Brain microvascular endothelial cell (primary cell): ENCODE measurements at regions not wholly inside any gene's neighbourhood (a gene's known extent, or its start where the extent isn't known, plus 50 kb on each side); places are given as distances from the start of the nearest gene placed in this dataset.

Source experiments
- DNase-seq: peaks from one replicate; pipeline ENCODE4 v3.0.0-alpha.2; 2020
- H3K27ac ChIP-seq: fragments of 250-450 bp; sonication (Bioruptor Pico); 2 replicates; pipeline ENCODE4 v1.5.1; 2020; ENCODE audit warnings: mild to moderate bottlenecking, moderate library complexity
- H3K27me3 ChIP-seq: fragments of 250-450 bp; sonication (Bioruptor Pico); replicated peaks from 2 replicates; pipeline ENCODE4 v1.5.1; 2020; ENCODE audit warnings: mild to moderate bottlenecking
- H3K36me3 ChIP-seq: fragments of 250-450 bp; sonication (Bioruptor Pico); replicated peaks from 2 replicates; pipeline ENCODE4 v1.5.1; 2020; ENCODE audit warnings: mild to moderate bottlenecking
- H3K4me3 ChIP-seq: 2 replicates; pipeline ENCODE4 v1.5.1; 2011; ENCODE audit warnings: low read depth, mild to moderate bottlenecking, control low read depth, low read length, moderate library complexity
- in situ Hi-C: cut with HindIII; loops from 2 replicates; pipeline ENCODE4 v1.10.0; 2017; ENCODE audit warnings: low sequenced_read_pairs, low pct_ligation_motif_present
- TF ChIP-seq, protein P1 (sequence below): IDR thresholded peaks from 2 replicates; pipeline ENCODE4 v1.5.1; 2011; ENCODE audit warnings: low read depth, mild to moderate bottlenecking, moderate library complexity, low read length, control low read depth, inconsistent platforms; ENCODE audit errors: missing control alignments

GRCh38 chr20:53891306-53891894, 179.0 kb downstream of the BCAS1 start:
- no peaks in the 10 kb centered on the region for H3K27me3 ChIP-seq
- TF ChIP-seq, protein P1, sequence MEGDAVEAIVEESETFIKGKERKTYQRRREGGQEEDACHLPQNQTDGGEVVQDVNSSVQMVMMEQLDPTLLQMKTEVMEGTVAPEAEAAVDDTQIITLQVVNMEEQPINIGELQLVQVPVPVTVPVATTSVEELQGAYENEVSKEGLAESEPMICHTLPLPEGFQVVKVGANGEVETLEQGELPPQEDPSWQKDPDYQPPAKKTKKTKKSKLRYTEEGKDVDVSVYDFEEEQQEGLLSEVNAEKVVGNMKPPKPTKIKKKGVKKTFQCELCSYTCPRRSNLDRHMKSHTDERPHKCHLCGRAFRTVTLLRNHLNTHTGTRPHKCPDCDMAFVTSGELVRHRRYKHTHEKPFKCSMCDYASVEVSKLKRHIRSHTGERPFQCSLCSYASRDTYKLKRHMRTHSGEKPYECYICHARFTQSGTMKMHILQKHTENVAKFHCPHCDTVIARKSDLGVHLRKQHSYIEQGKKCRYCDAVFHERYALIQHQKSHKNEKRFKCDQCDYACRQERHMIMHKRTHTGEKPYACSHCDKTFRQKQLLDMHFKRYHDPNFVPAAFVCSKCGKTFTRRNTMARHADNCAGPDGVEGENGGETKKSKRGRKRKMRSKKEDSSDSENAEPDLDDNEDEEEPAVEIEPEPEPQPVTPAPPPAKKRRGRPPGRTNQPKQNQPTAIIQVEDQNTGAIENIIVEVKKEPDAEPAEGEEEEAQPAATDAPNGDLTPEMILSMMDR, result no peak
- no peak overlapping the region for H3K4me3 ChIP-seq
- no peak overlapping the region for H3K27ac ChIP-seq
- no peaks in the 10 kb centered on the region for H3K36me3 ChIP-seq
- DNase-seq, result no peak
- in situ Hi-C loops, result loop anchor here (25.0 kb wide), 1 partner anchor 304 kb away; the partner anchor contains the start of gene ZNF217

DNA sequence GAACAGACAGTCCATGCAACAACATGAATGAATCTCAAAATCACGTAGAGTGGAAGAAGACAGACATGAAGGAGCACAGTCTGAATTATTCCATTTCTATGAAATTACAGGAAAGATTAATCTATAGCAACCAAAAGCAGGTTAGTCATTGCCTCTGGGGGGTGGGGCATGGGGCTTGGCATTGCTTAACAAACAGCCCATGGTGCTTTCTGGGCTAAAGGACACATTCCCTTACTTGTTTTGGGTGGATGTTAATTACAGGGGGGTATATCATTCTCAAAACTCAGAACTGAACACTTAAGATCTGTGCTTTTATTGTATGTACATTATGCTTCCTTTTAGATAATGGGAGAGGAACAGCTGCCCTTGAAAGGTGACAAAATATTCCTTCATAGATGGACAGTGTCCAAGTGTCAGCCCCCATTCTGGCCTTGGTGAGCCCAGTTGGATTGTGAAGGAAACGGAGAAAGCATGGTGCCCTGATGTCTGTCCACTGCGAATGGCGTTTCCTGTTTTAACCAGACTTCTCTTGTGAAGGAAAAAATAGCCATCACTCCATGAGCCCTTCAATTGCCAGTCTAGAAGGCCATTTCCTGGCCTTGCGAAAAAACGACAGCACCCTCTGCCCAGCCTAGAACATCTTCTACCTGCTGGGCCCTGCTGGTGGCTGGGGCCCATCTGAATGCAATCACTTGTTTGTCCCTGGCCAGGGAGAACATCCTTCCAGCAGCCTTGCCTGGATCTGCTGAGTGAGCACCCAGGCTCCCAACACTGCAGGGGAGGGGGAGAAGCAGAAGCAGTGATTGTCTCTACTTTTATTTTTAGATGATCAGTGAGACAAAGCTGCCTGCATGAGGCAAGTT, 179.7 kb downstream of the BCAS1 start:
- no peaks in the 10 kb centered on the region for H3K36me3 ChIP-seq
- TF ChIP-seq, protein P1, result no peak
- no peaks in the 10 kb centered on the region for H3K27me3 ChIP-seq
- H3K27ac ChIP-seq, result no peak overlapping the region
- in situ Hi-C loops, result loop anchor here (25.0 kb wide), 1 partner anchor 303 kb away; the partner anchor contains the start of gene ZNF217
- no peak for DNase-seq
- no peak overlapping the region for H3K4me3 ChIP-seq

DNA sequence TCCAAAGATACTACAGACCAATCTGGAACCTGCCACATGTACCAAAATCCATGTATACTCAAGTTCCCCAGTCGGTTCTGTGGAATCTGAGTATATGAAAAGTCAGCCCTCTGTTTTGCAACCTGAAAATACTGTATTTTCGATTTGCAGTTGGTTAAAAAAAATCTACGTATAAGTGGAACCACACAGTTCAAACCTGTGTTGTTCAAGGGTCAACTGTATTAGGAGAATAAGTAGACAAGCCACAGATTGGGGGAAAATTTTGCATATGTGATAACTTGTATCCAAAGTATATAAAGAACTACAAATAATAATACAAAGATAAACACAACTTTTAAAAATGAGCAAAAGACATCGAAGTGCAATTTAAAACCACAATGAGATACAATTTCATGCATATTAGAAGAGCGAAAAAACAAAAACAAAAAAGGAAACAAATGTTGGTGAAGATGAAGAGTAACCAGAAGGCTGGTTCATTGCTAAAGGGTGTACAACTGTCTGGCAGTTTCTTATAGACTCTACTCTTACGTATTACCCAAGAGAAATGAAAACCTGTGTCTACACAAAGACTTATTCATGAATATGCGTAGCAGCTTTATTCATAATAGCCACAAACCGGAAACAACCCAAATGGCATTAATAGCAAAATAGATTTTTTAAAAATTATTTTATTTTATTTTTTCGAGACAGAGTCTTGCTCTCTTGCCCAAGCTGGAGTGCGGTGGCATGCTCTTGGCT, 180.8 kb downstream of the BCAS1 start:
- Histone ChIP-seq H3K4me3 (no peak overlapping the region), H3K36me3 (no peaks in the 10 kb centered on the region), H3K27me3 (no peaks in the 10 kb centered on the region), H3K27ac (no peak overlapping the region)
- TF ChIP-seq, protein P1, result no peak
- no peak for DNase-seq
- in situ Hi-C loops, result loop anchor here (25.0 kb wide), 1 partner anchor 302 kb away; the partner anchor contains the start of gene ZNF217

GRCh38 chr20:53888951-53889350, 181.4 kb downstream of the BCAS1 start:
- Histone ChIP-seq H3K27me3 (no peaks in the 10 kb centered on the region), H3K4me3 (no peak overlapping the region), H3K36me3 (no peaks in the 10 kb centered on the region), H3K27ac (no peak overlapping the region)
- in situ Hi-C loops, result loop anchor here (25.0 kb wide), 1 partner anchor 302 kb away; the partner anchor contains the start of gene ZNF217
- TF ChIP-seq, protein P1, result no peak
- DNase-seq, result no peak

DNA sequence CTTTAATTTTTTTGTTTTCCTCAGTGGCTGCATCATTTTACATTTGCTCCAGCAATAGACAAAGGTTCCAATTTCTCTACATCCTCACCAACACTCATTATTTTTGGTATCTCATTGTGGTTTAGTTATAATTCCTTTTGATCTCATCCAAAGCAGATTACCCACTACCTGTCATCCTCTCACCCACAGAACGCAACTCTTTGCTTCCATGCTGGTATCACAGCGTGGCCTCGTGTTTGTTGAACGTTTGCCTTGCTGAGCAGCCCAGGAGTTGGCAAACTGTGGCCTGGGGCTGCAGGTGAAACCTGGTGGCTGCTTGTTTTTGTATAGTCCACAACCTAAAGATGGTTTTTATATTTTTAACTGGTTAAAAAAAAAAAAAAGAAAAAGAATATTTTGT, 181.9 kb downstream of the BCAS1 start:
- Histone ChIP-seq H3K27ac (no peak overlapping the region), H3K4me3 (no peak overlapping the region), H3K27me3 (no peaks in the 10 kb centered on the region), H3K36me3 (no peaks in the 10 kb centered on the region)
- in situ Hi-C loops, result loop anchor here (25.0 kb wide), 1 partner anchor 301 kb away; the partner anchor contains the start of gene ZNF217
- TF ChIP-seq, protein P1, result no peak
- no peak for DNase-seq
